H1 (cell line): ENCODE measurements at regions not wholly inside any gene's neighbourhood (a gene's known extent, or its start where the extent isn't known, plus 50 kb on each side); places are given as distances from the start of the nearest gene placed in this dataset.

Source experiments
- CTCF ChIA-PET: fragments of 300-600 bp; sonication (Branson Sonifier 250); formaldehyde crosslinking; loops from one replicate; lab custom pipeline; 2021; ENCODE audit not compliant: partially characterized antibody; lab: Charles Lee
- POLR2A ChIA-PET: fragments of 300-600 bp; sonication (Branson Sonifier 250); formaldehyde crosslinking; loops from one replicate; lab custom pipeline; 2021; ENCODE audit warnings: inconsistent platforms; ENCODE audit not compliant: partially characterized antibody; lab: Charles Lee
- DNase-seq, 2 experiments: peaks; one replicate each; pipeline versions ENCODE4 v3.0.0 to v3.0.0-alpha.2; 2010 to 2022; ENCODE audit warnings: low spot score in 2 of 2, low read depth in 1 of 2, mixed read lengths in 1 of 2
- FAIRE-seq: peaks from 2 replicates; lab custom pipeline; 2011; peaks lifted over from hg19 to GRCh38; lab: Jason Lieb, UNC
- H2AFZ ChIP-seq: 2 replicates; pipeline ENCODE4 v1.8.1; 2012; ENCODE audit warnings: low read length, inconsistent platforms
- H2AK5ac ChIP-seq: 2 replicates; pipeline ENCODE4 v1.6.1; 2013; ENCODE audit warnings: low read depth, low read length
- H2BK120ac ChIP-seq: replicated peaks from 2 replicates; pipeline ENCODE3; 2013; ENCODE audit warnings: low read depth, low read length, inconsistent platforms
- H2BK12ac ChIP-seq: 2 replicates; pipeline ENCODE4 v1.6.1; 2013; ENCODE audit warnings: low read depth, low read length
- H2BK15ac ChIP-seq: 2 replicates; pipeline ENCODE4 v1.6.1; 2013; ENCODE audit warnings: low read length
- H2BK20ac ChIP-seq: 2 replicates; pipeline ENCODE4 v1.6.1; 2013; ENCODE audit warnings: low read length
- H2BK5ac ChIP-seq: 2 replicates; pipeline ENCODE4 v1.6.1; 2013; ENCODE audit warnings: low read depth, low read length
- H3K14ac ChIP-seq: 2 replicates; pipeline ENCODE4 v1.6.1; 2013; ENCODE audit warnings: inconsistent platforms; ENCODE audit not compliant: insufficient read length
- H3K18ac ChIP-seq: 2 replicates; pipeline ENCODE4 v1.6.1; 2013; ENCODE audit warnings: low read length; ENCODE audit errors: extremely low read depth
- H3K23ac ChIP-seq: 2 replicates; pipeline ENCODE4 v1.6.1; 2013; ENCODE audit warnings: inconsistent platforms; ENCODE audit not compliant: insufficient read length
- H3K23me2 ChIP-seq: 2 replicates; pipeline ENCODE4 v1.6.1; 2013; ENCODE audit warnings: low read depth, low read length
- H3K27ac ChIP-seq: 2 replicates; pipeline ENCODE4 v1.6.1; 2011; ENCODE audit warnings: low read depth, low read length, inconsistent platforms
- H3K27me3 ChIP-seq, 4 experiments: replicated peaks in 1 of 4; 1 replicate in 1 of 4; 2 replicates in 3 of 4; pipeline versions ENCODE4 v1.6.1 to v1.8.1; 2011 to 2013; ENCODE audit warnings: low read length in 3 of 4, mild to moderate bottlenecking in 3 of 4, inconsistent platforms in 2 of 4, mixed read lengths in 2 of 4, moderate library complexity in 1 of 4; ENCODE audit not compliant: control insufficient read depth in 3 of 4, insufficient read depth in 3 of 4; ENCODE audit errors: extremely low read depth in 1 of 4
- H3K36me3 ChIP-seq, 4 experiments: 2 replicates each; pipeline versions ENCODE4 v1.6.1 to v1.8.1; 2011 to 2013; ENCODE audit warnings: mild to moderate bottlenecking in 4 of 4, low read length in 3 of 4, moderate library complexity in 2 of 4, control low read depth in 1 of 4, inconsistent platforms in 1 of 4; ENCODE audit not compliant: insufficient read depth in 4 of 4, control insufficient read depth in 2 of 4
- H3K4ac ChIP-seq: replicated peaks from 2 replicates; pipeline ENCODE3; 2013; ENCODE audit warnings: low read length, low read depth, mixed read lengths, inconsistent platforms; ENCODE audit not compliant: insufficient read length
- H3K4me1 ChIP-seq, 4 experiments: replicated peaks in 1 of 4; 1 replicate in 1 of 4; 2 replicates in 3 of 4; pipeline versions ENCODE4 v1.6.1 to v1.8.1; 2011 to 2013; ENCODE audit warnings: low read length in 3 of 4, inconsistent platforms in 2 of 4, mixed read lengths in 1 of 4; ENCODE audit not compliant: insufficient read depth in 4 of 4, control insufficient read depth in 3 of 4
- H3K4me2 ChIP-seq, 2 experiments: 2 replicates each; pipeline versions ENCODE4 v1.6.1 to v1.8.1; 2011 to 2013; ENCODE audit warnings: low read depth in 2 of 2, low read length in 2 of 2, control low read depth in 1 of 2, inconsistent platforms in 1 of 2, mild to moderate bottlenecking in 1 of 2; ENCODE audit not compliant: insufficient read depth in 1 of 2
- H3K4me3 ChIP-seq, 4 experiments: fragments of 200-600, 300-600 bp in 1 of 4; sonication (generic), shearing (Covaris generic), sonication (Bioruptor Twin) in 1 of 4; 2 replicates each; pipeline versions ENCODE4 v1.5.1 to v1.8.1; 2011 to 2016; ENCODE audit warnings: low read length in 4 of 4, low read depth in 3 of 4, control low read depth in 2 of 4, inconsistent platforms in 2 of 4, mild to moderate bottlenecking in 2 of 4, mixed read lengths in 1 of 4, moderate library complexity in 1 of 4; ENCODE audit not compliant: insufficient read depth in 2 of 4; ENCODE audit errors: extremely low read depth in 1 of 4
- H3K56ac ChIP-seq: replicated peaks from 2 replicates; pipeline ENCODE3; 2013; ENCODE audit warnings: low read depth, mild to moderate bottlenecking, mixed read lengths, low read length, inconsistent platforms; ENCODE audit not compliant: insufficient read length
- H3K79me1 ChIP-seq: 2 replicates; pipeline ENCODE4 v1.6.1; 2013; ENCODE audit warnings: low read depth, low read length, control low read depth
- H3K79me2 ChIP-seq, 2 experiments: 2 replicates each; pipeline versions ENCODE4 v1.6.1 to v1.8.1; 2012 to 2013; ENCODE audit warnings: low read length in 2 of 2, mild to moderate bottlenecking in 2 of 2, inconsistent platforms in 1 of 2; ENCODE audit not compliant: insufficient read depth in 2 of 2, control insufficient read depth in 1 of 2
- H3K9ac ChIP-seq, 4 experiments: replicated peaks in 1 of 4; 1 replicate in 1 of 4; 2 replicates in 3 of 4; pipeline versions ENCODE4 v1.6.1 to v1.8.1; 2011 to 2013; ENCODE audit warnings: low read depth in 3 of 4, low read length in 3 of 4, control low read depth in 2 of 4, mild to moderate bottlenecking in 2 of 4, moderate library complexity in 2 of 4, inconsistent platforms in 1 of 4; ENCODE audit errors: extremely low read depth in 1 of 4
- H3K9me3 ChIP-seq, 2 experiments: 2 replicates each; pipeline versions ENCODE4 v1.6.1 to v1.8.1; 2012 to 2013; ENCODE audit warnings: mild to moderate bottlenecking in 2 of 2, moderate library complexity in 2 of 2, control low read depth in 1 of 2, inconsistent platforms in 1 of 2, low read depth in 1 of 2, low read length in 1 of 2, mixed read lengths in 1 of 2; ENCODE audit not compliant: insufficient read depth in 2 of 2
- H4K20me1 ChIP-seq, 2 experiments: replicated peaks in 1 of 2; 2 replicates each; pipeline versions ENCODE3 to v1.8.1; 2011 to 2013; ENCODE audit warnings: inconsistent platforms in 2 of 2, low read length in 2 of 2, mild to moderate bottlenecking in 1 of 2; ENCODE audit not compliant: insufficient read depth in 2 of 2, control insufficient read depth in 1 of 2
- H4K5ac ChIP-seq: 2 replicates; pipeline ENCODE4 v1.6.1; 2013; ENCODE audit warnings: low read length, low read depth, mixed read lengths, inconsistent platforms; ENCODE audit not compliant: insufficient read length
- H4K8ac ChIP-seq: 2 replicates; pipeline ENCODE4 v1.8.0; 2013; ENCODE audit warnings: mild to moderate bottlenecking, moderate library complexity, low read length, inconsistent platforms; ENCODE audit not compliant: insufficient read depth; ENCODE audit errors: extremely low read depth
- H4K91ac ChIP-seq: replicated peaks from 2 replicates; pipeline ENCODE3; 2013; ENCODE audit warnings: low read length, mixed read lengths, inconsistent platforms; ENCODE audit not compliant: insufficient read length
- CHD1 ChIP-seq: IDR thresholded peaks from 2 replicates; pipeline ENCODE4 v1.6.1; 2012; ENCODE audit warnings: low read depth, low read length, improper control_type of control experiment
- MAFK ChIP-seq: IDR thresholded peaks from 2 replicates; pipeline ENCODE4 v1.6.1; 2012; ENCODE audit warnings: low read depth, mild to moderate bottlenecking, improper control_type of control experiment, low read length
- POLR2AphosphoS5 ChIP-seq: IDR thresholded peaks from 2 replicates; pipeline ENCODE4 v1.6.1; 2011; ENCODE audit warnings: low read depth, low read length
- RAD21 ChIP-seq, 2 experiments: IDR thresholded peaks in 1 of 2; conservative IDR thresholded peaks in 1 of 2; 2 replicates each; pipeline ENCODE4 v1.6.1; 2011; ENCODE audit warnings: low read depth in 2 of 2, low read length in 2 of 2, improper control_type of control experiment in 1 of 2, inconsistent platforms in 1 of 2, mild to moderate bottlenecking in 1 of 2, moderate library complexity in 1 of 2
- RBBP5 ChIP-seq: IDR thresholded peaks from 2 replicates; pipeline ENCODE4 v1.7.1; 2012; ENCODE audit warnings: low read depth, mild to moderate bottlenecking, inconsistent platforms, low read length, moderate library complexity, borderline replicate concordance
- RXRA ChIP-seq: IDR thresholded peaks from 2 replicates; pipeline ENCODE4 v1.6.1; 2011; ENCODE audit warnings: low read depth, mild to moderate bottlenecking, low read length, moderate library complexity; ENCODE audit not compliant: insufficient read depth
- SIX5 ChIP-seq: IDR thresholded peaks from 2 replicates; pipeline ENCODE4 v1.6.1; 2011; ENCODE audit warnings: mild to moderate bottlenecking, low read depth, low read length
- TAF1 ChIP-seq: IDR thresholded peaks from 2 replicates; pipeline ENCODE4 v1.6.1; 2011; ENCODE audit warnings: mild to moderate bottlenecking, low read depth, low read length
- USF2 ChIP-seq: IDR thresholded peaks from 2 replicates; pipeline ENCODE4 v1.6.1; 2011; ENCODE audit warnings: low read length, improper control_type of control experiment
- WGBS, 2 experiments: shearing (Covaris generic) in 1 of 2; methylation state at CpG; one replicate each; pipeline versions ENCODE4 v1.1.6 to v1.1.7; 2013 to 2015; ENCODE audit warnings: low lambda C conversion rate in 2 of 2, mixed read lengths in 2 of 2, inconsistent platforms in 1 of 2, low coverage in 1 of 2, missing lambda C conversion rate in 1 of 2; ENCODE audit not compliant: insufficient replicate concordance in 2 of 2, insufficient coverage in 1 of 2, insufficient read length in 1 of 2; ENCODE audit errors: extremely low coverage in 1 of 2, missing lambda C conversion rate in 1 of 2; 5-methylcytosine and 5-hydroxymethylcytosine counted together

GRCh38 chrX:64571011-64571410, 175.8 kb upstream of the MTMR8 start:
- H2BK5ac ChIP-seq: peak overlapping the region; percentile 52; the same call in 1 of the 2 replicates
- 0 out of 2 replicates have a peak overlapping the region, but pooled peaks have one; percentile 44 for H2AFZ ChIP-seq
- H2BK20ac ChIP-seq: no peak overlapping the region
- no peak overlapping the region for H3K9ac ChIP-seq
- H2BK12ac ChIP-seq: no peak overlapping the region
- H3K9me3 ChIP-seq: no peaks in the 10 kb centered on the region
- H4K5ac ChIP-seq: no peak overlapping the region
- H3K4me3 ChIP-seq: no peak overlapping the region
- H3K79me1 ChIP-seq: no peaks in the 10 kb centered on the region
- H3K4me2 ChIP-seq: no peak overlapping the region; a peak in 1 of 4 replicates
- no peak overlapping the region for H3K14ac ChIP-seq
- no peak overlapping the region for H3K27ac ChIP-seq
- H3K4me1 ChIP-seq: no peaks in the 10 kb centered on the region; a peak in 1 of 7 replicates
- no peak overlapping the region for H3K18ac ChIP-seq
- H3K23ac ChIP-seq: no peak overlapping the region
- CTCF ChIA-PET: interaction anchor here (0.7 to 1.9 kb wide), 9 partner anchors 9 to 477 kb away, joined by 3 to 7 read pairs (median 4); no protein-coding TSS in a partner anchor
- H3K4ac ChIP-seq: no peak overlapping the region
- H4K91ac ChIP-seq: no peak overlapping the region
- peak in 1 of 2 experiments; percentile 43 for DNase-seq
- no peak overlapping the region for H2BK15ac ChIP-seq
- H3K23me2 ChIP-seq: no peaks in the 10 kb centered on the region
- FAIRE-seq: peak; percentile 75
- no peaks in the 10 kb centered on the region for H3K27me3 ChIP-seq
- POLR2A ChIA-PET: no interaction called here
- no peaks in the 10 kb centered on the region for H3K36me3 ChIP-seq
- no peak overlapping the region for H2BK120ac ChIP-seq
- H4K20me1 ChIP-seq: no peaks in the 10 kb centered on the region
- no peaks in the 10 kb centered on the region for H3K79me2 ChIP-seq
- H3K56ac ChIP-seq: no peak overlapping the region
- H2AK5ac ChIP-seq: no peak overlapping the region
- no peak for TF ChIP-seq SIX5
- TF ChIP-seq MAFK: no peak
- no peak for TF ChIP-seq RBBP5
- no peak for TF ChIP-seq POLR2AphosphoS5
- no peak for TF ChIP-seq RXRA
- TF ChIP-seq CHD1: no peak
- no peak for TF ChIP-seq TAF1
- TF ChIP-seq USF2: no peak
- TF ChIP-seq RAD21 (IDR thresholded peaks at IDR 0.05 in 1 of 2, conservative IDR thresholded peaks at IDR 0.05 in 1 of 2; ENCODE audit: low read depth in 2 of 2, low read length in 2 of 2): no peak
- 26% methylated on average over 4 of the region's 4 CpGs; no CpG with 5 or more reads in 1 of the 2 experiments for WGBS, 2 experiments
- H4K8ac ChIP-seq: no peak overlapping the region
